GM12891 (cell line): ENCODE measurements at regions not wholly inside any gene's neighbourhood (a gene's known extent, or its start where the extent isn't known, plus 50 kb on each side); places are given as distances from the start of the nearest gene placed in this dataset.

Experiments
- PAX5 ChIP-seq: IDR thresholded peaks from 2 replicates; pipeline ENCODE4 v1.6.1; 2011; ENCODE audit warnings: low read length, moderate library complexity, mild to moderate bottlenecking; ENCODE audit not compliant: insufficient read depth, severe bottlenecking
- POLR2A ChIP-seq: IDR thresholded peaks from 2 replicates; pipeline ENCODE4 v1.6.1; 2011; ENCODE audit warnings: low read depth, low read length, control low read depth
- POLR2AphosphoS5 ChIP-seq: IDR thresholded peaks from 2 replicates; pipeline ENCODE4 v1.6.1; 2011; ENCODE audit warnings: low read depth, low read length, control low read depth
- POU2F2 ChIP-seq: IDR thresholded peaks from 2 replicates; pipeline ENCODE4 v1.6.1; 2011; ENCODE audit warnings: low read depth, mild to moderate bottlenecking, control low read depth, low read length, moderate library complexity
- SPI1 ChIP-seq: IDR thresholded peaks from 2 replicates; pipeline ENCODE4 v1.6.1; 2011; ENCODE audit warnings: low read depth, low read length, control low read depth
- TAF1 ChIP-seq: IDR thresholded peaks from 2 replicates; pipeline ENCODE4 v1.6.1; 2011; ENCODE audit warnings: low read depth, low read length, control low read depth

GRCh38 chr10:64518456-64518855, 997.3 kb downstream of the REEP3 start:
- TF ChIP-seq SPI1 (no peak), POLR2A (no peak), PAX5 (no peak), TAF1 (no peak), POLR2AphosphoS5 (no peak), POU2F2 (no peak)
